Activated naive CD4-positive, alpha-beta T cell treated with anti-CD3 and anti-CD28 coated beads for 36 hours (primary cell): ENCODE measurements at regions not wholly inside any gene's neighbourhood (a gene's known extent, or its start where the extent isn't known, plus 50 kb on each side); places are given as distances from the start of the nearest gene placed in this dataset.
"Not testable (repeated sequence)": the region's sequence is repeated elsewhere in the genome, so short reads cannot be mapped to it uniquely, and the experiment has no call there.

Experiments used
- CTCF ChIA-PET: fragments of 350-600 bp; sonication (Branson Sonifier 250); formaldehyde crosslinking; loops from one replicate; lab custom pipeline; 2021; ENCODE audit warnings: antibody characterized with exemption; lab: Charles Lee
- DNase-seq: peaks from one replicate; pipeline ENCODE4 v3.0.0-alpha.2; 2020
- H3K27ac Mint-ChIP-seq: one replicate; pipeline ENCODE4 v1.8.0; 2021; ENCODE audit warnings: mild to moderate bottlenecking, mixed read lengths
- H3K27me3 Mint-ChIP-seq: one replicate; pipeline ENCODE4 v1.8.0; 2021; ENCODE audit warnings: low read depth, mixed read lengths
- H3K36me3 Mint-ChIP-seq: one replicate; pipeline ENCODE4 v1.8.0; 2021; ENCODE audit warnings: low read depth, mixed read lengths
- H3K4me1 Mint-ChIP-seq: one replicate; pipeline ENCODE4 v1.8.0; 2021; ENCODE audit warnings: low read depth, mixed read lengths
- H3K4me3 Mint-ChIP-seq: one replicate; pipeline ENCODE4 v1.8.0; 2021; ENCODE audit warnings: mild to moderate bottlenecking, moderate library complexity, mixed read lengths
- H3K9me3 Mint-ChIP-seq: one replicate; pipeline ENCODE4 v1.8.0; 2021; ENCODE audit warnings: mixed read lengths
- intact Hi-C: fragments of 100-400 bp; cut with micrococcal nuclease; formaldehyde crosslinking; loops from one replicate; pipeline ENCODE4 v1.15.1; 2023

DNA sequence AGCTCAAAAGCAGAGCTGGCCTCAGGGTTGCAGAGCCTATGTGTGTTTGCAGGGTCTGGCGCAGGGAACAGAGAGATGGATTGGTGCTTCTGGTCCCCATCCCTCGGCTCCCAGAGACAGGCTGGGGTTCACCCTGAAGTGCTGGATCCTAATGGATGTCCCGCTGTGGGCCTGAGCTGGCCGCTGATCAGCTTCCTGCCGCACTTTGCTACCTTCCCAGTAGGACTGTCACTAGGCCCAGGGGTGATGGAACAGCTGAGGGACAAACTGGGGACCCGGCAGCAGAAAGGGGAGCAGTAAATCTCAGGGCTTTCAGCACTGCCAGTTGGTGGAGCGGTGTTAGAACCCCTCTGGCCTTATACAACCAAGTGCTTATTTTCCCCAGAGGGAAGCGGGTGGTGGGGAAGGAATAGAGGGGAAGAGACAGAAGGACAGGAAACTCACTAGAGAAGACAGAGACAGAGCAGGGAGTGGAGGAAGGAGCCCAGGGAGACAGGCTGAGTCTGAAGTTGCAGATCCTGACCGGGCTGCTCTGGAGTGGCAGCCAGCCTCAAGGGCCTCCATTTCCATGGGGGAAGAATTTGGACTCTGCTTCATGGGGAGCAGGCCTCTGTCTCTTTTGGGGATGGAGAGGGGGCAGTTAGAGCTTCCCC lies 78.6 kb downstream of the MRM1 start:
- Mint-ChIP-seq H3K4me1 (peaks cover 11% of the 10 kb centered on the region), H3K27ac (no peak overlapping the region), H3K27me3 (peaks cover 3% of the 10 kb centered on the region), H3K9me3 (no peaks in the 10 kb centered on the region), H3K4me3 (no peak overlapping the region), H3K36me3 (no peaks in the 10 kb centered on the region)
- DNase-seq = no peak
- CTCF ChIA-PET = no interaction called here
- intact Hi-C loops = no loop called here

- peaks cover 3% of the 10 kb centered on the region for H3K27me3 Mint-ChIP-seq
- no peak overlapping the region for H3K27ac Mint-ChIP-seq
- CTCF ChIA-PET = no interaction called here
- peaks cover 3% of the 10 kb centered on the region for H3K4me1 Mint-ChIP-seq
- H3K36me3 Mint-ChIP-seq = no peaks in the 10 kb centered on the region
- no peaks in the 10 kb centered on the region for H3K9me3 Mint-ChIP-seq
- H3K4me3 Mint-ChIP-seq = no peak overlapping the region
- intact Hi-C loops = no loop called here
- DNase-seq = no peak
Measured at GRCh38 chr17:36680701-36681202, 79.4 kb downstream of the MRM1 start.

DNA sequence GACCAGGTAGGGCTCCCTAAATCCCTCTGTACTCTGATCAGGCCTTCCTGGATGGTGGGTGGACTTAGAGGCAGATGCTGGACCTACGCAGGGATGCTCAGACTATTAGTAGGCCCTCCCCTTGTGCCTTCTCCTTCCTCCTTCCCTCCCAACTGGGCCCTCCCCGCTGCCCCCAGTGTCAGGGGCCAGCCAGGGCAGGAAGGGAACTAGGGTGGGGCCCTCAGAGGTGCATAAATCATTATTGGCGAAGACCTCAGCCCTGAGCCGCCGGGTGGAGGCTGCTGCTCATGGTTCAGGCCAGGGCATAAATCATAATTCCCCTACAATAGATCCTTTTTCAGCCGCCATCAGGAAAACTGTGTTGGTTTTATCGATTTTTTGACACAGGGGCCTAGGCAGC lies 81.4 kb downstream of the MRM1 start:
- no peaks in the 10 kb centered on the region for H3K4me1 Mint-ChIP-seq
- no peaks in the 10 kb centered on the region for H3K36me3 Mint-ChIP-seq
- H3K4me3 Mint-ChIP-seq = no peak overlapping the region
- DNase-seq = no peak
- CTCF ChIA-PET = no interaction called here
- no peaks in the 10 kb centered on the region for H3K9me3 Mint-ChIP-seq
- intact Hi-C loops = no loop called here
- H3K27ac Mint-ChIP-seq = no peak overlapping the region
- H3K27me3 Mint-ChIP-seq = peaks cover 3% of the 10 kb centered on the region

DNA sequence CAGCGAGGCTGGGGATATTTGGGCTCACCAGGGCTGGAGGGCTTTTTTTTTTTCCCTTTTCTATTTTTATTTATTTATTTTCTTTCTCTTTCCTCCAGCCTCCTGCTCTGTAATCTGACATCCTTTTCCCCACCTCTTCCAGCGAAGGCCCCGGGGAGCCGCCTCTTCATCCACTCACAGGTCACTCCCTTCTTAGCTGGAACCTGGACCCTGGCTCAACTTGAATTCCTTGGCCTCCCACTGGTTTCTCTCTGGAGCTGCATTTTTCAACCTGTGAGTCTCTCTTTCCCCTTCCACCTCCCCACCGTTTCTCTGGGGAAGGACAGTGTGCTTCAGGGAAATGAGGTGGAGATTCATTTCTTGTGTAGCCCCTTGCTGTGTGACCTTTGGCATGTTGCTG lies 82.0 kb downstream of the MRM1 start:
- intact Hi-C loops = no loop called here
- CTCF ChIA-PET = interaction anchor here (1.1 kb wide), 1 partner anchor 10 kb away, joined by 5 read pairs; no protein-coding TSS in a partner anchor

DNA sequence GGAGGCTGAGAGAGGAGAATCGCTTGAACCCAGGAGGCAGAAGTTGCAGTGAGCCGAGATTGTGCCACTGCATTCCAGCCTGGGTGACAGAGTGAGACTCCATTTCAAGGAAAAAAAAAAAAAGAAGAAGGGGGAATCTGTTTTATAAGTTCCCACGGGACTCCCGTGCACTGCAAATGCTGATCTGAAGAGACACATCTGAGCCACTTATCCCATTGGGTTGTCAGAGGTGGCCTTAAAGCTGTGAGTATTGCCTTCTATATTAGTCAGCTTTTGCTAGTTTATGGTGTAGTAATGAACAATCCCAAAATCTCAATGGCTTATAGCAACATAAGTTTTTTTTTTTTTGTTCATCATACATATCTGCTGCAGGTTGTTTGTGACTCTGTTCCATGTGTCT lies 82.8 kb downstream of the MRM1 start:
- DNase-seq = no peak
- H3K36me3 Mint-ChIP-seq = no peaks in the 10 kb centered on the region
- intact Hi-C loops = no loop called here
- H3K4me1 Mint-ChIP-seq = no peaks in the 10 kb centered on the region
- CTCF ChIA-PET = interaction anchor here (0.6 to 1.1 kb wide), 3 partner anchors 9 to 24 kb away, joined by 3 to 5 read pairs (median 5); no protein-coding TSS in a partner anchor
- H3K27me3 Mint-ChIP-seq = peaks cover 3% of the 10 kb centered on the region
- H3K27ac Mint-ChIP-seq = no peak overlapping the region
- H3K9me3 Mint-ChIP-seq = no peaks in the 10 kb centered on the region
- H3K4me3 Mint-ChIP-seq = no peak overlapping the region

More for the DNA sequence above, 82.0 kb downstream of the MRM1 start:
- no peaks in the 10 kb centered on the region for H3K36me3 Mint-ChIP-seq
- H3K4me3 Mint-ChIP-seq = no peak overlapping the region
- H3K27ac Mint-ChIP-seq = no peak overlapping the region
- no peaks in the 10 kb centered on the region for H3K9me3 Mint-ChIP-seq
- no peaks in the 10 kb centered on the region for H3K4me1 Mint-ChIP-seq
- DNase-seq = no peak
- H3K27me3 Mint-ChIP-seq = peaks cover 3% of the 10 kb centered on the region

DNA sequence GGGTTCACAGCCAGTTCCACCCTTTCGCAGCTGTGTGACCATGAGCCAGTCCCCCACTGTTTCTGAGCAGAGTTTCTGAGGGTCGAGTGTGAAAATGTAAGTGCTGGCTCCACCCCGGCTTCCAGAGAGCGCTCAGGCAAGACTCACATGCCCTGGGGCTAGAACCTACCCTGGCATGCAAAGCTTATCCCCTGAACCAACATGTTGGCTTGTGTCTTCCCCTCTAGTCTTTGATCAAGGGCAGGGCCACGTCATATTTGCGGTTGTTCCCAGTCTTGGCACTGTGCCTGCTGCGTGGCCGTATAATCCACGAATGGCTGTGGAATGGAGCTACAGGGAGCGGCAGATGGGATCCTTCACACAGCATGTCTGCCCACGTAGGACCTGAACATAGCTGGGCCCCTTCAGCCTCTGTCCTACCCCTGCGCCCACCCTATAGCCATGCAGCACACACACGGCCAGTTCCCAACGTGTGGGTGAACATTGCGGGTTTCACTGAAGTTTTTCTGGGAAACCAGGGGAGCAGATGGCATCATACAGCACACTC lies 84.8 kb downstream of the MRM1 start:
- Mint-ChIP-seq H3K27ac (no peak overlapping the region), H3K4me3 (no peak overlapping the region), H3K9me3 (no peaks in the 10 kb centered on the region), H3K27me3 (peaks cover 3% of the 10 kb centered on the region), H3K4me1 (no peaks in the 10 kb centered on the region), H3K36me3 (no peaks in the 10 kb centered on the region)
- CTCF ChIA-PET = no interaction called here
- intact Hi-C loops = no loop called here
- DNase-seq = no peak

DNA sequence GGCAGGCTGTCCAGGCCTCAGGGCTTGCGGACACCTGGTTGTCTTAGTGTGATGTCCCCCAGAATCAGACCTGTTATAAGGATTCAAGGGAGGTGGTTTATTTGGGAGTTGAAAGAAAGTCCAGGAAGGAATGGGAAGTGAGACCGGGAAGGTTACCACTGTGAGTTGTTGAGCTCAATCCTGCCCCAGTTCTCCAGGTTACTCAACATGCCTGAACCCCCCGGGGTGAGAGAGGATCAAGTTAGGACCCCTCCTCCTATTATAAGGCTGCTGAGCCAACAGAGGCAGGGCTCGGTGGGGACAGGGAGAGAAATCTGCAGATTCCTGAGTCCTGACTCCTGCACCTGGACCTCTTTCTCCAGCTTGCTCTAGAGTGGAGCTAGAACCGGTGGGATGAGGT lies 86.4 kb downstream of the MRM1 start:
- Mint-ChIP-seq H3K36me3 (no peaks in the 10 kb centered on the region), H3K27ac (no peak overlapping the region), H3K9me3 (no peaks in the 10 kb centered on the region), H3K27me3 (peaks cover 1% of the 10 kb centered on the region), H3K4me1 (no peaks in the 10 kb centered on the region), H3K4me3 (no peak overlapping the region)
- CTCF ChIA-PET = interaction anchor here (1.0 kb wide), 1 partner anchor 63 kb away, joined by 3 read pairs; no protein-coding TSS in a partner anchor
- no peak for DNase-seq
- intact Hi-C loops = loop anchor here (1.0 kb wide), 1 partner anchor 38 kb away; no protein-coding TSS in a partner anchor

GRCh38 chr17:36689089-36689667 lies 87.8 kb downstream of the MRM1 start:
- intact Hi-C loops = no loop called here
- no peak overlapping the region for H3K4me3 Mint-ChIP-seq

GRCh38 chr17:36690190-36690589 lies 88.8 kb downstream of the MRM1 start:
- H3K4me1 Mint-ChIP-seq = no peaks in the 10 kb centered on the region
- DNase-seq = no peak
- H3K36me3 Mint-ChIP-seq = no peaks in the 10 kb centered on the region
- peaks cover 1% of the 10 kb centered on the region for H3K27me3 Mint-ChIP-seq
- CTCF ChIA-PET = no interaction called here
- no peak overlapping the region for H3K4me3 Mint-ChIP-seq
- H3K9me3 Mint-ChIP-seq = no peaks in the 10 kb centered on the region
- H3K27ac Mint-ChIP-seq = no peak overlapping the region
- intact Hi-C loops = no loop called here

More at GRCh38 chr17:36689089-36689667, 87.8 kb downstream of the MRM1 start:
- Mint-ChIP-seq H3K27ac (no peak overlapping the region), H3K9me3 (no peaks in the 10 kb centered on the region), H3K27me3 (peaks cover 1% of the 10 kb centered on the region), H3K4me1 (no peaks in the 10 kb centered on the region), H3K36me3 (no peaks in the 10 kb centered on the region)
- CTCF ChIA-PET = no interaction called here
- DNase-seq = no peak

GRCh38 chr17:36691606-36692005 lies 90.2 kb downstream of the MRM1 start:
- DNase-seq = no peak
- CTCF ChIA-PET = no interaction called here
- Mint-ChIP-seq H3K36me3 (no peaks in the 10 kb centered on the region), H3K9me3 (no peaks in the 10 kb centered on the region), H3K4me1 (no peaks in the 10 kb centered on the region), H3K27ac (no peak overlapping the region), H3K4me3 (no peak overlapping the region), H3K27me3 (peaks cover 1% of the 10 kb centered on the region)
- intact Hi-C loops = no loop called here

- Mint-ChIP-seq H3K27ac (no peak overlapping the region), H3K4me3 (no peak overlapping the region), H3K27me3 (peaks cover 10% of the 10 kb centered on the region), H3K9me3 (no peaks in the 10 kb centered on the region), H3K4me1 (no peaks in the 10 kb centered on the region), H3K36me3 (no peaks in the 10 kb centered on the region)
- CTCF ChIA-PET = no interaction called here
- DNase-seq = no peak
- intact Hi-C loops = no loop called here
Measured at GRCh38 chr17:36695082-36695481, 93.7 kb downstream of the MRM1 start.

- H3K36me3 Mint-ChIP-seq, H3K9me3 Mint-ChIP-seq, intact Hi-C loops, DNase-seq, H3K4me1 Mint-ChIP-seq, CTCF ChIA-PET, H3K4me3 Mint-ChIP-seq, H3K27ac Mint-ChIP-seq: not testable (repeated sequence)
- H3K27me3 Mint-ChIP-seq = peaks cover 11% of the 10 kb centered on the region
Measured at GRCh38 chr17:36695710-36696109, 94.3 kb downstream of the MRM1 start.

DNA sequence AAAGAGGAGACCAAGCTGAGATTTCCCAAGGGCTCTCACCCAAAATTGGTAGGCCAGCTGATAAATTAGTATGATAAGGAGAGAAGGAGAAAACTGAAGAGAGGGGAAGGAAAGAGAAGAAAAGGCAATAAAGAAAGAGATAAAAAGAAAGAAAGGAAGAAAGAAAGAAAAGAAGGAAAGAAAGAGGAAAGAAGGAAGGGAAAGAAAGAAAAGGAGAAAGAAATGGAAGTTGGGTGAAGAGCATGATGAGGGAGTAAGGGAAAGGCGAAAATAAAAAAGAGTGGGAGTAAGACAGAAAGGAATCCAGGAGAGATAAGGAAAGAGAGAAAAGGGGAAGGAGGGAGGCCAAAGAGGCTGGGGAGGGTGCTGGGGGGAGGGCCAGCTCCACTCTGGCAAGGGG lies 95.4 kb downstream of the MRM1 start:
- intact Hi-C loops = no loop called here
- no peak for DNase-seq
- Mint-ChIP-seq H3K27ac (no peak overlapping the region), H3K4me1 (no peaks in the 10 kb centered on the region), H3K36me3 (no peaks in the 10 kb centered on the region), H3K9me3 (no peaks in the 10 kb centered on the region), H3K27me3 (peaks cover 17% of the 10 kb centered on the region), H3K4me3 (no peak overlapping the region)
- CTCF ChIA-PET = no interaction called here
